ENCODE measurements at regions not wholly inside any gene's neighbourhood (a gene's known extent, or its start where the extent isn't known, plus 50 kb on each side); places are given as distances from the start of the nearest gene placed in this dataset.

GRCh38 chr12:114827461-114827860, 143.5 kb upstream of the TBX3 start:
- 92% methylated on average over 7 of the region's 7 CpGs; no CpG with 5 or more reads in 1 of the 2 experiments for WGBS, 2 experiments (ENCODE audit: extremely low coverage in 1 of 2, insufficient coverage in 1 of 2, insufficient read length in 1 of 2, insufficient replicate concordance in 2 of 2, low coverage in 1 of 2, low lambda C conversion rate in 2 of 2, missing lambda C conversion rate in 1 of 2)
- H4K5ac ChIP-seq (ENCODE audit: insufficient read length, low read depth, low read length) = no peak overlapping the region

More at GRCh38 chr12:114827461-114827860, 143.5 kb upstream of the TBX3 start:
- Histone ChIP-seq H4K20me1 (replicated peaks in 1 of 2; ENCODE audit: control insufficient read depth in 1 of 2, insufficient read depth in 2 of 2, low read length in 2 of 2) (no peaks in the 10 kb centered on the region), H3K79me1 (ENCODE audit: low read depth, low read length) (no peaks in the 10 kb centered on the region), H2BK20ac (ENCODE audit: low read length) (no peak overlapping the region), H4K8ac (ENCODE audit: extremely low read depth, insufficient read depth, low read length) (no peak overlapping the region), H3K23me2 (ENCODE audit: low read depth, low read length) (peaks cover 9% of the 10 kb centered on the region; the same call in 1 of the 2 replicates), H2AFZ (ENCODE audit: low read length) (no peak overlapping the region), H2BK120ac (replicated peaks; ENCODE audit: low read depth, low read length) (no peak overlapping the region), H3K9ac (replicated peaks in 1 of 4; ENCODE audit: extremely low read depth in 1 of 4, low read depth in 3 of 4, low read length in 3 of 4) (no peak overlapping the region), H3K79me2 (ENCODE audit: control insufficient read depth in 1 of 2, insufficient read depth in 2 of 2, low read length in 2 of 2) (no peaks in the 10 kb centered on the region), H4K91ac (replicated peaks; ENCODE audit: insufficient read length, low read length) (no peak overlapping the region), H2BK12ac (ENCODE audit: low read depth, low read length) (no peak overlapping the region), H3K27me3 (replicated peaks in 1 of 4; ENCODE audit: control insufficient read depth in 3 of 4, extremely low read depth in 1 of 4, insufficient read depth in 3 of 4, low read length in 3 of 4) (no peaks in the 10 kb centered on the region; a peak in 1 of 7 replicates), H3K4ac (replicated peaks; ENCODE audit: insufficient read length, low read depth, low read length) (no peak overlapping the region), H2BK5ac (ENCODE audit: low read depth, low read length) (no peak overlapping the region), H3K56ac (replicated peaks; ENCODE audit: insufficient read length, low read depth, low read length) (no peak overlapping the region), H3K27ac (ENCODE audit: low read depth, low read length) (no peak overlapping the region), H3K18ac (ENCODE audit: extremely low read depth, low read length) (no peak overlapping the region), H3K36me3 (ENCODE audit: control insufficient read depth in 2 of 4, insufficient read depth in 4 of 4, low read length in 3 of 4) (no peaks in the 10 kb centered on the region), H3K4me1 (replicated peaks in 1 of 4; ENCODE audit: control insufficient read depth in 3 of 4, insufficient read depth in 4 of 4, low read length in 3 of 4) (no peaks in the 10 kb centered on the region), H2BK15ac (ENCODE audit: low read length) (no peak overlapping the region), H2AK5ac (ENCODE audit: low read depth, low read length) (no peak overlapping the region), H3K4me2 (ENCODE audit: insufficient read depth in 1 of 2, low read depth in 2 of 2, low read length in 2 of 2) (no peak overlapping the region), H3K23ac (ENCODE audit: insufficient read length) (no peak overlapping the region), H3K14ac (ENCODE audit: insufficient read length) (no peak overlapping the region), H3K9me3 (ENCODE audit: insufficient read depth in 2 of 2, low read depth in 1 of 2, low read length in 1 of 2) (no peaks in the 10 kb centered on the region), H3K4me3 (ENCODE audit: extremely low read depth in 1 of 4, insufficient read depth in 2 of 4, low read depth in 3 of 4, low read length in 4 of 4) (no peak overlapping the region)
- no peak for TF ChIP-seq MAFK (IDR thresholded peaks at IDR 0.05; ENCODE audit: low read depth, low read length)
- TF ChIP-seq TBP (IDR thresholded peaks at IDR 0.05; ENCODE audit: low read depth, low read length) = no peak
- TF ChIP-seq SAP30 (IDR thresholded peaks at IDR 0.05; ENCODE audit: insufficient read depth, insufficient replicate concordance, low read length) = no peak
- no peak for TF ChIP-seq HDAC2 (IDR thresholded peaks at IDR 0.05; ENCODE audit: borderline replicate concordance in 1 of 2, low read depth in 2 of 2, low read length in 2 of 2)
- CTCF ChIA-PET (ENCODE audit: partially characterized antibody) = interaction anchor here (1.0 kb wide), 1 partner anchor 10 kb away, joined by 3 read pairs; no protein-coding TSS in a partner anchor
- POLR2A ChIA-PET (ENCODE audit: partially characterized antibody) = no interaction called here
- no peak for DNase-seq (ENCODE audit: low read depth in 1 of 2, low spot score in 2 of 2)
- FAIRE-seq = no peak

All from H1 (cell line).